ENCODE measurements at regions not wholly inside any gene's neighbourhood (a gene's known extent, or its start where the extent isn't known, plus 50 kb on each side); places are given as distances from the start of the nearest gene placed in this dataset.

- Mint-ChIP-seq H3K36me3 (ENCODE audit: low read depth, unreplicated experiment) (no peaks in the 10 kb centered on the region), H3K4me1 (ENCODE audit: unreplicated experiment) (no peaks in the 10 kb centered on the region), H3K4me3 (ENCODE audit: unreplicated experiment) (no peak overlapping the region), H3K27ac (ENCODE audit: unreplicated experiment) (no peak overlapping the region), H3K27me3 (ENCODE audit: unreplicated experiment) (no peaks in the 10 kb centered on the region), H3K9me3 (ENCODE audit: unreplicated experiment) (no peaks in the 10 kb centered on the region)
- TF ChIP-seq, protein P1, sequence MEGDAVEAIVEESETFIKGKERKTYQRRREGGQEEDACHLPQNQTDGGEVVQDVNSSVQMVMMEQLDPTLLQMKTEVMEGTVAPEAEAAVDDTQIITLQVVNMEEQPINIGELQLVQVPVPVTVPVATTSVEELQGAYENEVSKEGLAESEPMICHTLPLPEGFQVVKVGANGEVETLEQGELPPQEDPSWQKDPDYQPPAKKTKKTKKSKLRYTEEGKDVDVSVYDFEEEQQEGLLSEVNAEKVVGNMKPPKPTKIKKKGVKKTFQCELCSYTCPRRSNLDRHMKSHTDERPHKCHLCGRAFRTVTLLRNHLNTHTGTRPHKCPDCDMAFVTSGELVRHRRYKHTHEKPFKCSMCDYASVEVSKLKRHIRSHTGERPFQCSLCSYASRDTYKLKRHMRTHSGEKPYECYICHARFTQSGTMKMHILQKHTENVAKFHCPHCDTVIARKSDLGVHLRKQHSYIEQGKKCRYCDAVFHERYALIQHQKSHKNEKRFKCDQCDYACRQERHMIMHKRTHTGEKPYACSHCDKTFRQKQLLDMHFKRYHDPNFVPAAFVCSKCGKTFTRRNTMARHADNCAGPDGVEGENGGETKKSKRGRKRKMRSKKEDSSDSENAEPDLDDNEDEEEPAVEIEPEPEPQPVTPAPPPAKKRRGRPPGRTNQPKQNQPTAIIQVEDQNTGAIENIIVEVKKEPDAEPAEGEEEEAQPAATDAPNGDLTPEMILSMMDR (IDR thresholded peaks at IDR 0.05; ENCODE audit: unreplicated experiment): no peak
- no peak for DNase-seq (ENCODE audit: low spot score)
Measured at GRCh38 chr3:170644711-170645110, 58.8 kb upstream of the SLC7A14 start.

GRCh38 chr3:170643831-170644230, 58.0 kb upstream of the SLC7A14 start:
- Mint-ChIP-seq H3K36me3 (ENCODE audit: low read depth, unreplicated experiment) (no peaks in the 10 kb centered on the region), H3K9me3 (ENCODE audit: unreplicated experiment) (no peaks in the 10 kb centered on the region), H3K27ac (ENCODE audit: unreplicated experiment) (no peak overlapping the region), H3K4me3 (ENCODE audit: unreplicated experiment) (no peak overlapping the region), H3K27me3 (ENCODE audit: unreplicated experiment) (no peaks in the 10 kb centered on the region), H3K4me1 (ENCODE audit: unreplicated experiment) (no peaks in the 10 kb centered on the region)
- TF ChIP-seq, protein P1 (IDR thresholded peaks at IDR 0.05; ENCODE audit: unreplicated experiment): no peak
- no peak for DNase-seq (ENCODE audit: low spot score)

GRCh38 chr3:170642882-170643601, 57.2 kb upstream of the SLC7A14 start:
- H3K9me3 Mint-ChIP-seq (ENCODE audit: unreplicated experiment): no peaks in the 10 kb centered on the region
- no peaks in the 10 kb centered on the region for H3K36me3 Mint-ChIP-seq (ENCODE audit: low read depth, unreplicated experiment)
- no peaks in the 10 kb centered on the region for H3K4me1 Mint-ChIP-seq (ENCODE audit: unreplicated experiment)
- no peak for DNase-seq (ENCODE audit: low spot score)
- no peaks in the 10 kb centered on the region for H3K27me3 Mint-ChIP-seq (ENCODE audit: unreplicated experiment)
- H3K27ac Mint-ChIP-seq (ENCODE audit: unreplicated experiment): no peak overlapping the region
- no peak overlapping the region for H3K4me3 Mint-ChIP-seq (ENCODE audit: unreplicated experiment)
- TF ChIP-seq, protein P1 (IDR thresholded peaks at IDR 0.05; ENCODE audit: unreplicated experiment): no peak

DNA sequence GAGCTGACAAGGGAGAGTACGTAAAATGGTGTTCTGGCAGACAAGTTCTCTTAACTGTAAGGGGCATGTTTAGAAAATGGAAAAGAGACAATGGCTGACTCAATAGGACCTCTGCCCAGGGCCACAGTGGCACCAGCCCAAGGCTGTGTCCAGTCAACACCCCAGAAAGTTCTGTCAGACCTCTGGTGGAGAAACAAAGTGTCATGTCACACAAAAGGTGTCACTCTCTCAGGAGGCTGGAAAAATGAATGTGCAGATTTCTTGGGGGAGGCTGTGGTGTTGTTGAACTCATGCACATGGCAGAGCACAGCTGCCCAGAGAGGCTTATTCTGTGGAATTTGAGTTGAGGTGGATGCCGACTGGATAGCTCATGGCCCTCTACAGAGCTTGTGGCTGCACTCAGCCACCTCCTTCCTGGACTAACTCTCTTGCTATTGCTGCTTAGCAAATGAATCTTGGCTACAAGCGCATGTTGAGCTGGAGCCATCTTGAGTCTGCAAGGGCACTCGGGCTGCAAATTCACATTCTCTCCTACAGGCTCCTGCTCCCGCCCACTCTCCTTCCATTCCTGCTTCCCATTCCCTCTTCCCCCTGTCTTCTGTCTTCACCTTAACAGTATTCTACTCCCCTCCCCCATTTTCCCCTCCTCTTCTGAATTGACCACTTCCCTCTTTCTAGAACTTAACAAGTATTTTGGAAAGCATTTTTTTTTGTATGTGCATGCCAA, 55.8 kb upstream of the SLC7A14 start:
- no peaks in the 10 kb centered on the region for H3K27me3 Mint-ChIP-seq (ENCODE audit: unreplicated experiment)

More for the DNA sequence above, 55.8 kb upstream of the SLC7A14 start:
- H3K36me3 Mint-ChIP-seq (ENCODE audit: low read depth, unreplicated experiment): no peaks in the 10 kb centered on the region
- no peaks in the 10 kb centered on the region for H3K9me3 Mint-ChIP-seq (ENCODE audit: unreplicated experiment)
- TF ChIP-seq, protein P1 (IDR thresholded peaks at IDR 0.05; ENCODE audit: unreplicated experiment): no peak
- no peak overlapping the region for H3K27ac Mint-ChIP-seq (ENCODE audit: unreplicated experiment)
- H3K4me3 Mint-ChIP-seq (ENCODE audit: unreplicated experiment): no peak overlapping the region
- no peak for DNase-seq (ENCODE audit: low spot score)
- no peaks in the 10 kb centered on the region for H3K4me1 Mint-ChIP-seq (ENCODE audit: unreplicated experiment)

Measured in endothelial cell (in vitro differentiated cells).